WTC11 (cell line): ENCODE measurements at regions not wholly inside any gene's neighbourhood (a gene's known extent, or its start where the extent isn't known, plus 50 kb on each side); places are given as distances from the start of the nearest gene placed in this dataset.

ENCODE experiments used
- CREM ChIP-seq: sonication (generic); formaldehyde crosslinking; IDR thresholded peaks from 2 replicates; pipeline ENCODE4 v1.8.1; 2022; ENCODE audit warnings: mild to moderate bottlenecking, missing genetic modification reagents, moderate library complexity
- CTCF ChIP-seq: fragments of 200-600 bp; IDR thresholded peaks from 2 replicates; pipeline ENCODE4 v1.8.0; 2022; ENCODE audit warnings: antibody characterized with exemption
- EMX1 ChIP-seq: fragments of 250-450 bp; sonication (Bioruptor Pico); IDR thresholded peaks from 2 replicates; pipeline ENCODE4 v1.8.0; 2021; ENCODE audit warnings: mild to moderate bottlenecking
- ESRRA ChIP-seq: sonication (generic); formaldehyde crosslinking; IDR thresholded peaks from 2 replicates; pipeline ENCODE4 v1.8.1; 2022; ENCODE audit warnings: mild to moderate bottlenecking, missing genetic modification reagents, borderline replicate concordance
- FOXP4 ChIP-seq: sonication (generic); formaldehyde crosslinking; IDR thresholded peaks from 2 replicates; pipeline ENCODE4 v1.8.0; 2022; ENCODE audit warnings: mild to moderate bottlenecking, missing genetic modification reagents
- GABPB1 ChIP-seq: sonication (generic); formaldehyde crosslinking; IDR thresholded peaks from 2 replicates; pipeline ENCODE4 v1.8.1; 2023; ENCODE audit warnings: mild to moderate bottlenecking, missing genetic modification reagents
- GRHL2 ChIP-seq: fragments of 250-450 bp; sonication (Bioruptor Pico); IDR thresholded peaks from 2 replicates; pipeline ENCODE4 v1.8.0; 2022; ENCODE audit warnings: mild to moderate bottlenecking, moderate library complexity; ENCODE audit not compliant: insufficient replicate concordance, severe bottlenecking
- HMGXB4 ChIP-seq: sonication (generic); formaldehyde crosslinking; IDR thresholded peaks from 2 replicates; pipeline ENCODE4 v1.8.1; 2023; ENCODE audit warnings: mild to moderate bottlenecking, moderate library complexity, missing genetic modification reagents
- IRF2 ChIP-seq: sonication (generic); formaldehyde crosslinking; IDR thresholded peaks from 2 replicates; pipeline ENCODE4 v1.8.0; 2022; ENCODE audit warnings: low read depth, missing genetic modification reagents, borderline replicate concordance
- KAT7 ChIP-seq: sonication (generic); formaldehyde crosslinking; IDR thresholded peaks from 2 replicates; pipeline ENCODE4 v1.8.1; 2023; ENCODE audit warnings: missing genetic modification reagents, mild to moderate bottlenecking, borderline replicate concordance
- NFYB ChIP-seq: sonication (generic); formaldehyde crosslinking; conservative IDR thresholded peaks from 2 replicates; pipeline ENCODE4 v1.8.0; 2022; ENCODE audit warnings: low read depth, missing genetic modification reagents
- NR2C2 ChIP-seq: sonication (generic); formaldehyde crosslinking; IDR thresholded peaks from 2 replicates; pipeline ENCODE4 v1.8.0; 2022; ENCODE audit warnings: mild to moderate bottlenecking, missing genetic modification reagents
- ZBTB43 ChIP-seq: sonication (generic); formaldehyde crosslinking; IDR thresholded peaks from 2 replicates; pipeline ENCODE4 v1.8.1; 2023; ENCODE audit warnings: mild to moderate bottlenecking, missing genetic modification reagents
- ZNF423 ChIP-seq: fragments of 250-450 bp; sonication (Bioruptor Pico); IDR thresholded peaks from 2 replicates; pipeline ENCODE4 v2.1.2; 2022; ENCODE audit warnings: mild to moderate bottlenecking, moderate library complexity

GRCh38 chrX:128622296-128622695 lies 570.1 kb upstream of the ACTRT1 start:
- no peak for TF ChIP-seq CTCF
- no peak for TF ChIP-seq CREM (CRISPR knock-in tag)
- no peak for TF ChIP-seq ESRRA (CRISPR knock-in tag)
- TF ChIP-seq EMX1: no peak
- TF ChIP-seq GRHL2 (CRISPR knock-in tag): no peak
- TF ChIP-seq NFYB (CRISPR knock-in tag): no peak
- no peak for TF ChIP-seq IRF2 (CRISPR knock-in tag)
- no peak for TF ChIP-seq ZBTB43 (CRISPR knock-in tag)
- TF ChIP-seq NR2C2 (CRISPR knock-in tag): no peak
- no peak for TF ChIP-seq FOXP4
- no peak for TF ChIP-seq ZNF423 (CRISPR knock-in tag)
- TF ChIP-seq GABPB1 (CRISPR knock-in tag): no peak
- TF ChIP-seq HMGXB4 (CRISPR knock-in tag): no peak
- TF ChIP-seq KAT7 (CRISPR knock-in tag): no peak
